Peyer's patch (tissue), 4 donors: ENCODE measurements at regions not wholly inside any gene's neighbourhood (a gene's known extent, or its start where the extent isn't known, plus 50 kb on each side); places are given as distances from the start of the nearest gene placed in this dataset.
"Not testable (repeated sequence)": the region's sequence is repeated elsewhere in the genome, so short reads cannot be mapped to it uniquely, and the experiment has no call there.

Source experiments
- DNase-seq, 3 donors: peaks; one replicate each; pipeline ENCODE4 v3.0.0-alpha.2; 2017 to 2019
- H3K27ac ChIP-seq, 4 donors: fragments of 200-600 bp; sonication (generic); one replicate each; pipeline ENCODE4 v1.5.1; 2016 to 2019
- H3K27me3 ChIP-seq, 2 donors: fragments of 200-600 bp; sonication (generic); one replicate each; pipeline ENCODE4 v1.5.1; 2019
- H3K36me3 ChIP-seq, 3 donors: fragments of 200-600 bp; sonication (generic); one replicate each; pipeline ENCODE4 v1.5.1; 2016 to 2019
- H3K4me1 ChIP-seq, 4 donors: fragments of 200-600 bp; sonication (generic); one replicate each; pipeline ENCODE4 v1.5.1; 2016 to 2019
- H3K4me3 ChIP-seq, 4 donors: fragments of 200-600 bp; sonication (generic); 1 replicate in 3 of 4; 2 replicates in 1 of 4; pipeline ENCODE4 v1.5.1; 2016 to 2019; ENCODE audit warnings: mild to moderate bottlenecking in 1 of 4
- H3K9me3 ChIP-seq, 4 donors: fragments of 200-600 bp; sonication (generic); one replicate each; pipeline ENCODE4 v1.5.1; 2016 to 2019; ENCODE audit warnings: mild to moderate bottlenecking in 1 of 4
- CTCF ChIP-seq, 6 experiments: fragments of 450-650 bp in 4 of 6; fragments of 200-600 bp in 2 of 6; sonication (generic) in 1 of 6; IDR thresholded peaks; one replicate each; pipeline ENCODE4 v1.5.1; 2017 to 2019; ENCODE audit warnings: antibody characterized with exemption in 6 of 6, mild to moderate bottlenecking in 3 of 6, moderate library complexity in 1 of 6
- POLR2A ChIP-seq, 2 donors: fragments of 450-650 bp; IDR thresholded peaks; one replicate each; pipeline ENCODE4 v1.5.1; 2017; ENCODE audit warnings: antibody characterized with exemption in 2 of 2, mild to moderate bottlenecking in 2 of 2, moderate library complexity in 2 of 2

DNA sequence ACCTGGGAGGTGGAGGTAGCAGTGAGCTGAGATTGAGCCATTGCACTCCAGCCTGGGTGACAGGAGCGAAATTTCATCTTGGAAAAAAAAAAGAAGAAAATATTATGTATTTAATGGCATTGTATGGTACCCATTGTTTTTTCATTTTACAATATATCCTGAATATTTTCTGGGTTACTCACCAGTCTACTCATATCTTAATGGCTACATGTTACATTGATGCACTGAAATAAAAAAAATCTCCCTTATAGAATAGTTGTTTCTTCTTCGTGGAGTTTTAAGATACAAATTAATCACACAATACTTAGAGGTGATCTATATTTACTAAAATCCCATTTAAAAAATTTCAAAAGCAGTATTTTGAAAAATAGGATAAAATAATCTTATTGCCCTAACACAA, 66.3 kb upstream of the XPO1 start:
- Histone ChIP-seq H3K9me3 (no peaks in the 10 kb centered on the region), H3K27me3 (no peaks in the 10 kb centered on the region), H3K27ac (no peak overlapping the region), H3K36me3 (no peaks in the 10 kb centered on the region), H3K4me3 (no peak overlapping the region), H3K4me1 (no peaks in the 10 kb centered on the region)
- DNase-seq, result no peak
- TF ChIP-seq CTCF (IDR thresholded peaks at IDR 0.05) (no peak), POLR2A (IDR thresholded peaks at IDR 0.05) (no peak)

DNA sequence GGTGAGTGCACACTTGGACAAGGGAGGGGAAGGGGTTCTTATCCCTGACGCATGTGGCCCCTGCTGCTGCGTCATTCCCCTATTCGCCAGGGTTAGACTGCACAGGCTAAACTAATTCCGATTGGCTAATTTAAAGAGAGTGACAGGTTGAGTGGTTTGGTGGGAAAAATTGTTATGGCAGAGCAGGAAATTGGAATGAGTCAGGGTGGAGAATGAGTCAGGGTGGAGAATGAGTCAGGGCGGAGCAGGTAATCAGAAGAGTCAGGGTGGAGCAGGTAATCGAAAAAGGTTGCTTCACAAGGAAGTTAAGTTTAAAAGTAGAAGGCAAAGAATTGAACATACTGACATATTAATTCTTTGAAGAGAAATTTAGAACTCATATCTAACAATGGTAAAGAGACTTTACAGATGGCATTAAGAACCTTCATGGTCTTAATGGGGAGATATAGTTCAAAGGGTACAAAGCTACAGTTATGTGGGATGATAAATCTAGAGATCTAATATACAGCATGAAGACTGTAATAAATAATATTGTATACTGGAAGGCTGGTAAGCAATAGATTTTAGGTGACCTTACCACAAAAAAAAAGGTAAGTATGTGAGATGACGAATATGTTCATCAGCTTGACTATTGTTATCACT, 60.5 kb upstream of the XPO1 start:
- not testable (repeated sequence) for H3K4me1 ChIP-seq, H3K4me3 ChIP-seq, H3K27me3 ChIP-seq, H3K9me3 ChIP-seq, H3K36me3 ChIP-seq
- peak overlapping the region in 1 of 4 donors; percentile 55 for H3K27ac ChIP-seq
- DNase-seq, result peak in 1 of 3 donors; percentile 65

DNA sequence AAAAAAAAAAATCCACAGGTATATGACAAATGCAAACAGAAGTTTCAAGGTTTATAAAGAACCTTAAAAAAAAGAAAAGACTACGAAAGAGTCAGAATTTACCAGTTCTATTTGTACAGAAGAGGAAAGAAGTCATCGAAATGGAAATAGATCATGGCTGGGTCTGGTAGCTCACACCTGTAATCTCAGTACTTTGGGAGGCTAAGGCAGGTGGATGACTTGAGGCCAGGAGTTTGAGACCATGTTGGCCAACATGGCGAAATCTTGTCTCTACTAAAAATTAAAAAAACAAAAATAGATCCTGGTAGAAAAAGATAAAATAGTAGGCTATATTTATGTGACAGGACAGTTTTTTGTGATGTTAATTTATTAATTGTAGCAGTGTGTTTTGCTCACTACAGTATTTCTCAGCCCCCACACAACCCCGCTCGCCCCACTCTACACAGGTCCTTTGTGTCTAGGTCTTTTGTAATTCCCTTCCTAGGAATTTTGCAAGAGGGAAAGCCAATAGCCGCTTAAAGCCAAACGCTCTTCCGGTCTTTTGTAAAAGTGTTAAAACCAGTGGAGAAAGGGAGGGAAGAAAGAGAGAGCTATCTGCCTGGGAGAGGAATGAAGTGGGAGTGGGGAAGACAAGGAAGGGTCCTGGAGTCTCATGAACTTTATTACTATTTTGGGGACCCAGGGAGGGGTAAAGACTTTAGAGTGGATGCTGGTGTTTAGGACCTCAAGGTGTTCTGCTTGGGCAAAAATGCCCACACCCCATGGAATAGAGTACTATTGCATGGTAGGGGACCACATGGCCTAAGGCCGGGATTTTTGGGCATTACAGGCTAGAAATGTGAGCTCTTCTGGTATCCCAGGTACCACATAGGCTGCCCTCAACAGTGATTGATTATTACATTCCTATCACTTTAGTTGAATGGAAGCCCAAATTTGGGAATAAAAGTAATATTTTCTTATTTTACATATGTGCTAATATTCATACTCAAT, 59.4 kb upstream of the XPO1 start:
- H3K36me3 ChIP-seq, result no peaks in the 10 kb centered on the region
- H3K9me3 ChIP-seq, result no peaks in the 10 kb centered on the region
- DNase-seq, result no peak
- TF ChIP-seq CTCF (IDR thresholded peaks at IDR 0.05) (no peak), POLR2A (IDR thresholded peaks at IDR 0.05) (no peak)
- H3K27ac ChIP-seq, result no peak overlapping the region
- no peaks in the 10 kb centered on the region for H3K4me1 ChIP-seq
- no peak overlapping the region for H3K4me3 ChIP-seq
- H3K27me3 ChIP-seq, result no peaks in the 10 kb centered on the region

- H3K4me3 ChIP-seq, H3K4me1 ChIP-seq, H3K9me3 ChIP-seq, H3K36me3 ChIP-seq, H3K27ac ChIP-seq, DNase-seq, H3K27me3 ChIP-seq: not testable (repeated sequence)
Observed at GRCh38 chr2:61594201-61594600, 56.0 kb upstream of the XPO1 start.

DNA sequence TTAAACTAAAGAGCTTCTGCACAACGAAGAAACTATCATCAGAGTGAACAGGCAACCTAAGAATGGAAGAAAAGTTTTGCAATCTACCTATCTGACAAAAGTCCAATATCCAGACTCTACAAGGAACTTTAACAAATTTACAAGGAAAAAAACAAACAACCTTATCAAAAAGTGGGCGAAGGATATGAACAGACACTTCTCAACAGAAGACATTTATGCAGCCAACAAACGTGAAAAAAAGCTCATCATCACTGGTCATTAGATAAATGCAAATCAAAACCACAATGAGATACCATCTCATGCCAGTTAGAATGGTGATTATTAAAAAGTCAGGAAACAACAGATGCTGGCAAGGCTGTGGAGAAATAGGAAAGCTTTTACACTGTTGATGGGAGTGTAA, 55.5 kb upstream of the XPO1 start:
- not testable (repeated sequence) for H3K36me3 ChIP-seq, H3K4me1 ChIP-seq, H3K9me3 ChIP-seq, H3K4me3 ChIP-seq, H3K27ac ChIP-seq, H3K27me3 ChIP-seq, DNase-seq

- TF ChIP-seq POLR2A (IDR thresholded peaks at IDR 0.05), result no peak
- no peak for TF ChIP-seq CTCF (IDR thresholded peaks at IDR 0.05)
- no peaks in the 10 kb centered on the region for H3K4me1 ChIP-seq
- no peaks in the 10 kb centered on the region for H3K36me3 ChIP-seq
- no peak overlapping the region for H3K4me3 ChIP-seq
- H3K27me3 ChIP-seq, result no peaks in the 10 kb centered on the region
- DNase-seq, result no peak
- H3K9me3 ChIP-seq, result no peaks in the 10 kb centered on the region
- no peak overlapping the region for H3K27ac ChIP-seq
Observed at GRCh38 chr2:61590214-61590613, 52.1 kb upstream of the XPO1 start.

GRCh38 chr2:61588566-61588965, 50.4 kb upstream of the XPO1 start:
- Histone ChIP-seq H3K27me3 (no peaks in the 10 kb centered on the region), H3K36me3 (no peaks in the 10 kb centered on the region), H3K4me3 (no peak overlapping the region), H3K9me3 (no peaks in the 10 kb centered on the region), H3K27ac (no peak overlapping the region), H3K4me1 (no peaks in the 10 kb centered on the region)
- no peak for TF ChIP-seq CTCF (IDR thresholded peaks at IDR 0.05)
- no peak for TF ChIP-seq POLR2A (IDR thresholded peaks at IDR 0.05)
- no peak for DNase-seq
